H9 (cell line): ENCODE measurements at regions not wholly inside any gene's neighbourhood (a gene's known extent, or its start where the extent isn't known, plus 50 kb on each side); places are given as distances from the start of the nearest gene placed in this dataset.

Source experiments
- DNase-seq: peaks from one replicate; pipeline ENCODE4 v3.0.0-alpha.2; 2017
- H2AFZ ChIP-seq: one replicate; pipeline ENCODE4 v1.6.1; 2013; ENCODE audit warnings: mild to moderate bottlenecking, low read length, control low read depth, moderate library complexity
- H2AK5ac ChIP-seq: 2 replicates; pipeline ENCODE4 v1.6.1; 2013; ENCODE audit warnings: low read length, control low read depth, mixed read lengths; ENCODE audit not compliant: insufficient read length
- H2BK120ac ChIP-seq: one replicate; pipeline ENCODE4 v1.6.1; 2013; ENCODE audit warnings: low read depth, mild to moderate bottlenecking, low read length, control low read depth, inconsistent platforms; ENCODE audit not compliant: poor library complexity, severe bottlenecking
- H2BK12ac ChIP-seq: 2 replicates; pipeline ENCODE4 v1.6.1; 2013; ENCODE audit warnings: low read length, control low read depth, mixed read lengths, low read depth; ENCODE audit not compliant: insufficient read length
- H2BK15ac ChIP-seq: 2 replicates; pipeline ENCODE4 v1.6.1; 2013; ENCODE audit warnings: low read depth, low read length, control low read depth
- H2BK20ac ChIP-seq: one replicate; pipeline ENCODE4 v1.6.1; 2013; ENCODE audit warnings: low read depth, mild to moderate bottlenecking, low read length, control low read depth, inconsistent platforms; ENCODE audit not compliant: poor library complexity, severe bottlenecking
- H2BK5ac ChIP-seq: 2 replicates; pipeline ENCODE4 v1.6.1; 2013; ENCODE audit warnings: low read length, control low read depth, mixed read lengths; ENCODE audit not compliant: insufficient read length
- H3K14ac ChIP-seq: 2 replicates; pipeline ENCODE4 v1.6.1; 2013; ENCODE audit warnings: low read length, control low read depth; ENCODE audit not compliant: insufficient read depth
- H3K18ac ChIP-seq: 2 replicates; pipeline ENCODE4 v1.6.1; 2013; ENCODE audit warnings: low read depth, mild to moderate bottlenecking, mixed read lengths, low read length, control low read depth; ENCODE audit not compliant: insufficient read length
- H3K23ac ChIP-seq: 2 replicates; pipeline ENCODE4 v1.6.1; 2013; ENCODE audit warnings: low read length, control low read depth, mixed read lengths, low read depth; ENCODE audit not compliant: insufficient read length
- H3K23me2 ChIP-seq: 2 replicates; pipeline ENCODE4 v1.6.1; 2013; ENCODE audit warnings: low read depth, mild to moderate bottlenecking, mixed read lengths, low read length, control low read depth; ENCODE audit not compliant: insufficient read length, poor library complexity, severe bottlenecking
- H3K27ac ChIP-seq: 2 replicates; pipeline ENCODE4 v1.5.1; 2013; ENCODE audit warnings: low read length, control low read depth, mixed read lengths, low read depth; ENCODE audit not compliant: insufficient read length
- H3K27me3 ChIP-seq: 2 replicates; pipeline ENCODE4 v1.6.1; 2013; ENCODE audit warnings: low read length, control low read depth, inconsistent platforms; ENCODE audit not compliant: insufficient read depth
- H3K4ac ChIP-seq: 2 replicates; pipeline ENCODE4 v1.6.1; 2013; ENCODE audit warnings: low read depth, mild to moderate bottlenecking, control low read depth, inconsistent platforms, low read length, moderate library complexity
- H3K4me1 ChIP-seq: 2 replicates; pipeline ENCODE4 v1.6.1; 2013; ENCODE audit warnings: low read length, control low read depth, inconsistent platforms; ENCODE audit not compliant: insufficient read depth
- H3K4me2 ChIP-seq: 2 replicates; pipeline ENCODE4 v1.6.1; 2013; ENCODE audit warnings: low read length, control low read depth, mixed read lengths; ENCODE audit not compliant: insufficient read length, insufficient read depth
- H3K56ac ChIP-seq: 2 replicates; pipeline ENCODE4 v1.6.1; 2013; ENCODE audit warnings: low read depth, mild to moderate bottlenecking, mixed read lengths, low read length, control low read depth; ENCODE audit not compliant: insufficient read length
- H3K79me1 ChIP-seq: 2 replicates; pipeline ENCODE4 v1.6.1; 2013; ENCODE audit warnings: low read depth, mild to moderate bottlenecking, moderate library complexity, low read length, control low read depth, inconsistent platforms; ENCODE audit not compliant: insufficient read depth, poor library complexity, severe bottlenecking
- H3K79me2 ChIP-seq: 2 replicates; pipeline ENCODE4 v1.6.1; 2013; ENCODE audit warnings: low read length, control low read depth, inconsistent platforms; ENCODE audit not compliant: insufficient read depth
- H3K9ac ChIP-seq: 2 replicates; pipeline ENCODE4 v1.6.1; 2013; ENCODE audit warnings: low read length, control low read depth, mixed read lengths; ENCODE audit not compliant: insufficient read length; ENCODE audit errors: extremely low read depth
- H3K9me3 ChIP-seq: one replicate; pipeline ENCODE4 v1.6.1; 2013; ENCODE audit warnings: low read depth, low read length, inconsistent platforms; ENCODE audit not compliant: control insufficient read depth
- H3T11ph ChIP-seq: one replicate; pipeline ENCODE4 v1.6.1; 2013; ENCODE audit warnings: mild to moderate bottlenecking, low read length, control low read depth, inconsistent platforms
- H4K20me1 ChIP-seq: one replicate; pipeline ENCODE4 v1.6.1; 2013; ENCODE audit not compliant: control insufficient read depth, insufficient read length, insufficient read depth
- H4K5ac ChIP-seq: 2 replicates; pipeline ENCODE4 v1.6.1; 2013; ENCODE audit warnings: low read depth, mild to moderate bottlenecking, mixed read lengths, low read length, control low read depth; ENCODE audit not compliant: insufficient read length
- H4K8ac ChIP-seq: replicated peaks from 2 replicates; pipeline ENCODE4 v1.6.1; 2013; ENCODE audit warnings: low read length, control low read depth, mixed read lengths, low read depth; ENCODE audit not compliant: insufficient read length
- H4K91ac ChIP-seq: 2 replicates; pipeline ENCODE4 v1.6.1; 2013; ENCODE audit warnings: low read depth, mild to moderate bottlenecking, moderate library complexity, mixed read lengths, low read length, control low read depth; ENCODE audit not compliant: insufficient read length
- H3K27ac Mint-ChIP-seq, 3 experiments: 2 replicates in 2 of 3; 3 replicates in 1 of 3; pipeline ENCODE4 v1.8.0; 2020 to 2021; ENCODE audit warnings: mixed read lengths in 3 of 3, mild to moderate bottlenecking in 1 of 3, moderate library complexity in 1 of 3
- H3K27me3 Mint-ChIP-seq: 2 replicates; pipeline ENCODE4 v1.8.0; 2021; ENCODE audit warnings: low read depth, mild to moderate bottlenecking, moderate library complexity, mixed read lengths
- H3K36me3 Mint-ChIP-seq, 3 experiments: 2 replicates in 2 of 3; 3 replicates in 1 of 3; pipeline ENCODE4 v1.8.0; 2020 to 2021; ENCODE audit warnings: low read depth in 3 of 3, mixed read lengths in 3 of 3; ENCODE audit not compliant: insufficient read depth in 1 of 3
- H3K4me1 Mint-ChIP-seq, 2 experiments: 2 replicates each; pipeline ENCODE4 v1.8.0; 2020; ENCODE audit warnings: mixed read lengths in 2 of 2
- H3K4me3 Mint-ChIP-seq, 2 experiments: 2 replicates in 1 of 2; 3 replicates in 1 of 2; pipeline ENCODE4 v1.8.0; 2020 to 2021; ENCODE audit warnings: mild to moderate bottlenecking in 2 of 2, mixed read lengths in 2 of 2, moderate library complexity in 1 of 2
- H3K9me3 Mint-ChIP-seq, 2 experiments: 2 replicates in 1 of 2; 3 replicates in 1 of 2; pipeline ENCODE4 v1.8.0; 2020; ENCODE audit warnings: mild to moderate bottlenecking in 2 of 2, mixed read lengths in 2 of 2, moderate library complexity in 1 of 2
- CTCF ChIP-seq: fragments of 200-600 bp; sonication (generic); conservative IDR thresholded peaks from 3 replicates; pipeline ENCODE4 v1.8.0; 2021; ENCODE audit warnings: antibody characterized with exemption, mild to moderate bottlenecking
- WGBS: extraction: QIAGEN DNeasy Blood & Tissue Kit; methylation state at CpG from one replicate; pipeline ENCODE4 v1.1.7; 2013; ENCODE audit warnings: missing lambda C conversion rate, low lambda C conversion rate, mixed read lengths; ENCODE audit not compliant: insufficient read length; ENCODE audit errors: extremely low coverage; 5-methylcytosine and 5-hydroxymethylcytosine counted together

- Mint-ChIP-seq H3K27ac (peak overlapping the region in 2 of 3 experiments; percentile 65 to 85; a peak in 4 of 7 replicates), H3K9me3 (peaks cover 10 to 12% of the 10 kb centered on the region in 2 experiments), H3K4me3 (no peak overlapping the region), H3K36me3 (peaks cover 2 to 9% (median 3%) of the 10 kb centered on the region in 3 experiments; a peak in 3 of 7 replicates), H3K27me3 (peaks cover 3% of the 10 kb centered on the region), H3K4me1 (peaks cover 11 to 31% of the 10 kb centered on the region in 2 experiments)
- no peaks in the 10 kb centered on the region for H3K79me2 ChIP-seq
- no peaks in the 10 kb centered on the region for H3K23me2 ChIP-seq
- no CpG with 5 or more reads among the region's 8 CpGs for WGBS
- H2AFZ ChIP-seq = no peak overlapping the region
- H2BK20ac ChIP-seq = no peak overlapping the region
- H3K18ac ChIP-seq = no peak overlapping the region
- H3K4me2 ChIP-seq = no peak overlapping the region
- H3K79me1 ChIP-seq = no peaks in the 10 kb centered on the region
- H3K4ac ChIP-seq = no peak overlapping the region
- no peak overlapping the region for H3K27ac ChIP-seq
- H4K20me1 ChIP-seq = no peaks in the 10 kb centered on the region
- no peak overlapping the region for H3K14ac ChIP-seq
- H4K91ac ChIP-seq = no peak overlapping the region
- H3T11ph ChIP-seq = no peak overlapping the region
- no peaks in the 10 kb centered on the region for H3K4me1 ChIP-seq
- H3K9ac ChIP-seq = no peak overlapping the region
- H4K8ac ChIP-seq = no peak overlapping the region
- no peak overlapping the region for H2BK15ac ChIP-seq
- H3K9me3 ChIP-seq = no peaks in the 10 kb centered on the region
- H3K23ac ChIP-seq = no peak overlapping the region
- H2BK5ac ChIP-seq = no peak overlapping the region
- H2BK120ac ChIP-seq = no peak overlapping the region
- no peak overlapping the region for H2AK5ac ChIP-seq
- DNase-seq = peak; percentile 58
- H2BK12ac ChIP-seq = no peak overlapping the region
- H3K27me3 ChIP-seq = no peaks in the 10 kb centered on the region; the same call in 1 of the 2 replicates
- TF ChIP-seq CTCF = no peak
- H3K56ac ChIP-seq = no peak overlapping the region
- no peak overlapping the region for H4K5ac ChIP-seq
Measured at GRCh38 chr3:28835751-28836150, 445.1 kb upstream of the RBMS3 start.
